ENCODE measurements at regions not wholly inside any gene's neighbourhood (a gene's known extent, or its start where the extent isn't known, plus 50 kb on each side); places are given as distances from the start of the nearest gene placed in this dataset.

DNA sequence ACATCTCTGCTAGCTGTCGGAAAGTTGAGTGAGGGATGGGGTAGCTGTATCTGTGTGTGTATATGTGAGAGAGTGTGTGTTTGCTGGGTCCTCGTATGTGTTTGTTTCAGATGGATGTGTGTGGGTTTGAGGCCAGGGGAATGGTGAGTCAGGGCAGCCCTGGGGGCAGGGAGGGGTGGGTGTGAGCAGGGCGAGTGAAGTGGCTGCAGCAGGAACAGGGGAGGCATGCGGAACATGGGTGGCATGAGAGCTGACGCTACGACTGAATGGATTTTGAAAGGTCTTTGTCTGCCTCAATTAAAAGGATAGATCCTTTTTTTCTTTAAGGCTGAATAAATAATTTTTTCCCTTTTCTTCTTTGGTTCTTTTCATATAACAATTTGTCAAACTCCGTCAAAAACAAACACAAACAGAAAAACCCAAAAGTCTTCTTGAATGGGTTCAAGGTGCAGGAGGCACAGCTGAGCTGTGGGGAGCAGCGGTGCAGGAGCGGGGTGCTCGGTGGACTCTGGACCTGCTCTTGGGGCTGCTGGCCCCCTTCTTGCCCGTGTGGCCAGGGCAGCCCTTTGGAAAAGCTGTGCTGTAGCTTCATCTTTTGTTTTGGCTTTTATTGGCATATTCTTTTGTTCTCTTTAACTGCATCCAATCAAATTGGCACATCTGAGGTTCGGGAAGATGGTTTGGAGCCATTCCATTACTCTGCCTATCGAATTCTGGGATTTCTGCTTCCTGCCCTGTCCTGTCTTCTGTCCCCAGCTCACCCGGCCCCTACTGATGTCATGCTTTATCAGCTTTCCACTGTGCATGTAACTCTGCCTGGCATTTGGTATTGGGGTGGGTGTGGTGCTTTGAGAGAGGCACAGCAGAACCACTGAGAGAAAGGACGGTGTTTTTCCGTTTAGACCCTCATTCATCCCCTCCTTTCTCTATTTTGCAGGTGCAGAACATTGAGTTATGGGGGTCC lies 80.1 kb downstream of the ADAMTS15 start:
- no peaks in the 10 kb centered on the region for H3K27me3 ChIP-seq (ENCODE audit: insufficient read depth, low read length)
- H2BK20ac ChIP-seq (ENCODE audit: low read depth, low read length, poor library complexity, severe bottlenecking), result no peak overlapping the region
- H2BK15ac ChIP-seq (ENCODE audit: low read depth, low read length), result no peak overlapping the region
- no CpG with 5 or more reads among the region's 16 CpGs for WGBS (ENCODE audit: extremely low coverage, insufficient read length, low lambda C conversion rate)
- no peak overlapping the region for H3K56ac ChIP-seq (ENCODE audit: insufficient read length, low read depth, low read length)
- H3K23me2 ChIP-seq (ENCODE audit: insufficient read length, low read depth, low read length, poor library complexity, severe bottlenecking), result no peaks in the 10 kb centered on the region
- H3K79me1 ChIP-seq (ENCODE audit: insufficient read depth, low read depth, low read length, poor library complexity, severe bottlenecking), result no peaks in the 10 kb centered on the region
- no peak overlapping the region for H3K9ac ChIP-seq (ENCODE audit: extremely low read depth, insufficient read length, low read length)
- DNase-seq, result no peak
- H4K5ac ChIP-seq (ENCODE audit: insufficient read length, low read depth, low read length), result no peak overlapping the region
- Mint-ChIP-seq H3K36me3 (ENCODE audit: insufficient read depth in 1 of 3, low read depth in 3 of 3) (no peaks in the 10 kb centered on the region; a peak in 1 of 7 replicates), H3K9me3 (no peaks in the 10 kb centered on the region), H3K4me3 (no peak overlapping the region), H3K27me3 (ENCODE audit: low read depth) (peaks cover 16% of the 10 kb centered on the region), H3K27ac (no peak overlapping the region), H3K4me1 (peaks cover 4 to 13% of the 10 kb centered on the region in 2 experiments)
- TF ChIP-seq, protein P1, sequence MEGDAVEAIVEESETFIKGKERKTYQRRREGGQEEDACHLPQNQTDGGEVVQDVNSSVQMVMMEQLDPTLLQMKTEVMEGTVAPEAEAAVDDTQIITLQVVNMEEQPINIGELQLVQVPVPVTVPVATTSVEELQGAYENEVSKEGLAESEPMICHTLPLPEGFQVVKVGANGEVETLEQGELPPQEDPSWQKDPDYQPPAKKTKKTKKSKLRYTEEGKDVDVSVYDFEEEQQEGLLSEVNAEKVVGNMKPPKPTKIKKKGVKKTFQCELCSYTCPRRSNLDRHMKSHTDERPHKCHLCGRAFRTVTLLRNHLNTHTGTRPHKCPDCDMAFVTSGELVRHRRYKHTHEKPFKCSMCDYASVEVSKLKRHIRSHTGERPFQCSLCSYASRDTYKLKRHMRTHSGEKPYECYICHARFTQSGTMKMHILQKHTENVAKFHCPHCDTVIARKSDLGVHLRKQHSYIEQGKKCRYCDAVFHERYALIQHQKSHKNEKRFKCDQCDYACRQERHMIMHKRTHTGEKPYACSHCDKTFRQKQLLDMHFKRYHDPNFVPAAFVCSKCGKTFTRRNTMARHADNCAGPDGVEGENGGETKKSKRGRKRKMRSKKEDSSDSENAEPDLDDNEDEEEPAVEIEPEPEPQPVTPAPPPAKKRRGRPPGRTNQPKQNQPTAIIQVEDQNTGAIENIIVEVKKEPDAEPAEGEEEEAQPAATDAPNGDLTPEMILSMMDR (conservative IDR thresholded peaks at IDR 0.05), result no peak
- H2AK5ac ChIP-seq (ENCODE audit: insufficient read length, low read length), result no peak overlapping the region
- no peak overlapping the region for H3K14ac ChIP-seq (ENCODE audit: insufficient read depth, low read length)
- H2BK12ac ChIP-seq (ENCODE audit: insufficient read length, low read depth, low read length), result no peak overlapping the region
- H3K23ac ChIP-seq (ENCODE audit: insufficient read length, low read depth, low read length), result no peak overlapping the region
- H3K9me3 ChIP-seq (ENCODE audit: control insufficient read depth, low read depth, low read length), result no peaks in the 10 kb centered on the region
- H3K4me1 ChIP-seq (ENCODE audit: insufficient read depth, low read length), result peaks cover 3% of the 10 kb centered on the region; the same call in 1 of the 2 replicates
- no peak overlapping the region for H3K27ac ChIP-seq (ENCODE audit: insufficient read length, low read depth, low read length)
- H3K79me2 ChIP-seq (ENCODE audit: insufficient read depth, low read length), result no peaks in the 10 kb centered on the region
- H3K4ac ChIP-seq (ENCODE audit: low read depth, low read length), result no peak overlapping the region
- H3T11ph ChIP-seq (ENCODE audit: low read length), result no peak overlapping the region
- H3K18ac ChIP-seq (ENCODE audit: insufficient read length, low read depth, low read length), result no peak overlapping the region
- H2BK5ac ChIP-seq (ENCODE audit: insufficient read length, low read length), result no peak overlapping the region
- H2AFZ ChIP-seq (ENCODE audit: low read length), result no peak overlapping the region
- H2BK120ac ChIP-seq (ENCODE audit: low read depth, low read length, poor library complexity, severe bottlenecking), result no peak overlapping the region
- H3K4me2 ChIP-seq (ENCODE audit: insufficient read depth, insufficient read length, low read length), result no peak overlapping the region
- H4K91ac ChIP-seq (ENCODE audit: insufficient read length, low read depth, low read length), result no peak overlapping the region
- no peak overlapping the region for H4K8ac ChIP-seq (replicated peaks; ENCODE audit: insufficient read length, low read depth, low read length)
- no peaks in the 10 kb centered on the region for H4K20me1 ChIP-seq (ENCODE audit: control insufficient read depth, insufficient read depth, insufficient read length)

Measured in H9 (cell line).